PC-3 (cell line): ENCODE measurements at regions not wholly inside any gene's neighbourhood (a gene's known extent, or its start where the extent isn't known, plus 50 kb on each side); places are given as distances from the start of the nearest gene placed in this dataset.
A peak's percentile ranks its signal among the peaks of the same experiment; 100 is the strongest.
"Not testable (repeated sequence)": the region's sequence is repeated elsewhere in the genome, so short reads cannot be mapped to it uniquely, and the experiment has no call there.

Experiments
- ATAC-seq: fragments of 200-7000 bp; cut with Tn5 transposase; 2 replicates; pipeline ENCODE4 v1.9.1; 2020; ENCODE audit warnings: mild to moderate bottlenecking, moderate library complexity
- BruUV-seq: library from RNA; stranded (reverse); fragments of 400-500 nt; replicated peaks from 2 replicates; lab custom pipeline; 2021; lab: Mats Ljungman, UMichigan
- CTCF ChIA-PET: fragments of 300-600 bp; sonication (Branson Sonifier 250); formaldehyde crosslinking; loops from one replicate; lab custom pipeline; 2022; ENCODE audit warnings: antibody characterized with exemption; lab: Charles Lee
- POLR2A ChIA-PET: fragments of 300-600 bp; sonication (Branson Sonifier 250); formaldehyde crosslinking; loops from one replicate; lab custom pipeline; 2022; ENCODE audit warnings: antibody characterized with exemption; ENCODE audit not compliant: unreplicated experiment; lab: Charles Lee
- DNase-seq: peaks from one replicate; pipeline ENCODE4 v3.0.0-alpha.2; 2015
- H2AFZ ChIP-seq: fragments of 300-600 bp; sonication (generic); 2 replicates; pipeline ENCODE4 v1.6.0; 2016; ENCODE audit warnings: antibody characterized with exemption, low read length
- H3F3A ChIP-seq: fragments of 300-600 bp; sonication (generic); one replicate; pipeline ENCODE4 v1.6.0; 2017; ENCODE audit warnings: antibody characterized with exemption, low read length, control low read depth, mild to moderate bottlenecking; ENCODE audit not compliant: unreplicated experiment
- H3K27ac ChIP-seq: fragments of 300-600 bp; sonication (generic); 2 replicates; pipeline ENCODE4 v1.5.1; 2016; ENCODE audit warnings: mild to moderate bottlenecking, low read length
- H3K27me3 ChIP-seq: fragments of 300-600 bp; sonication (generic); 2 replicates; pipeline ENCODE4 v1.6.1; 2016; ENCODE audit warnings: low read length, mixed read lengths
- H3K36me3 ChIP-seq: fragments of 300-600 bp; sonication (generic); 2 replicates; pipeline ENCODE4 v1.6.1; 2016; ENCODE audit warnings: low read depth, mixed run types, low read length, mixed read lengths
- H3K4me1 ChIP-seq: fragments of 300-600 bp; sonication (generic); 2 replicates; pipeline ENCODE4 v1.5.1; 2016; ENCODE audit warnings: low read length; ENCODE audit not compliant: insufficient read depth
- H3K4me2 ChIP-seq: fragments of 300-600 bp; sonication (generic); 2 replicates; pipeline ENCODE4 v1.6.0; 2016; ENCODE audit warnings: low read length
- H3K4me3 ChIP-seq: fragments of 300-600 bp; sonication (generic); 2 replicates; pipeline ENCODE4 v1.5.1; 2016; ENCODE audit warnings: mild to moderate bottlenecking, low read length, mixed read lengths
- H3K79me2 ChIP-seq: fragments of 300-600 bp; sonication (generic); 2 replicates; pipeline ENCODE4 v1.6.1; 2017; ENCODE audit warnings: low read length, mixed read lengths
- H3K9ac ChIP-seq: fragments of 300-600 bp; sonication (generic); 2 replicates; pipeline ENCODE4 v1.6.0; 2016; ENCODE audit warnings: mild to moderate bottlenecking, low read length
- H3K9me2 ChIP-seq: fragments of 300-600 bp; sonication (generic); replicated peaks from 2 replicates; pipeline ENCODE4 v1.6.1; 2016; ENCODE audit warnings: mixed run types, low read length, mixed read lengths
- H3K9me3 ChIP-seq: fragments of 300-600 bp; sonication (generic); 2 replicates; pipeline ENCODE4 v1.6.1; 2016; ENCODE audit warnings: low read length, mixed read lengths
- H4K20me1 ChIP-seq: fragments of 300-600 bp; sonication (generic); 2 replicates; pipeline ENCODE4 v1.6.1; 2016; ENCODE audit warnings: low read length, mixed read lengths
- CTCF ChIP-seq: fragments of 300-600 bp; sonication (generic); conservative IDR thresholded peaks from 2 replicates; pipeline ENCODE4 v1.5.1; 2017; ENCODE audit warnings: antibody characterized with exemption, low read depth, mild to moderate bottlenecking, low read length
- EZH2 ChIP-seq: fragments of 300-600 bp; sonication (generic); IDR thresholded peaks from one replicate; pipeline ENCODE4 v1.6.1; 2017; ENCODE audit warnings: antibody characterized with exemption, mild to moderate bottlenecking, low read length; ENCODE audit not compliant: unreplicated experiment
- EZH2phosphoT487 ChIP-seq: fragments of 300-600 bp; sonication (generic); IDR thresholded peaks from 2 replicates; pipeline ENCODE4 v1.6.1; 2018; ENCODE audit warnings: mild to moderate bottlenecking, antibody characterized with exemption, low read length, borderline replicate concordance
- intact Hi-C: fragments of 100-400 bp; cut with micrococcal nuclease; formaldehyde crosslinking; loops from 2 replicates; pipeline ENCODE4 v1.9.0; 2023

DNA sequence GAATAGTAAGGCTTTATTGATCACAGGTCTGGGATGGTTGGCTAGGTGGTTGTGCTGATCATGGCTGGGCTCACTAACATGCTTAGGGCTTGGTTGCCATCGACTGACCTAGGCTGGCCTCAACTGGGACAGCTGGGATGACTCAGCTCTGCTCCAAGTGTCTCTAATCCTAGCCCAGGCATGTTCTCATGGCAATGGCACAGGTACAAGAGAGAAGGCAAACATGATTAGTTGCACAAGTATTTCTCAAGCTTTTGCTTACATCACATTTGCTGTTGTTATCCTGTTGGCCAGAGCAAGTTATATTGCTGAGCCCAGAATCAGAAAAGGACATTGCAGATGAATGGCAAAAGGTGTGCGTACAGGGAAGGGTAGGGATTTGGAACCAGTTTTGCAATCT is 68.5 kb upstream of the SLC35C1 start:
- Histone ChIP-seq H3K9me3 (no peaks in the 10 kb centered on the region), H3K4me3 (no peak overlapping the region), H3K27me3 (peaks cover 14% of the 10 kb centered on the region), H3F3A (no peaks in the 10 kb centered on the region), H3K9ac (no peak overlapping the region), H3K79me2 (no peaks in the 10 kb centered on the region), H3K27ac (no peak overlapping the region), H4K20me1 (no peaks in the 10 kb centered on the region), H2AFZ (no peak overlapping the region), H3K4me2 (no peak overlapping the region), H3K4me1 (no peaks in the 10 kb centered on the region), H3K9me2 (no peaks in the 10 kb centered on the region), H3K36me3 (no peaks in the 10 kb centered on the region)
- ChIA-PET CTCF (no interaction called here), POLR2A (no interaction called here)
- intact Hi-C loops, result no loop called here
- peak; percentile 8 for DNase-seq
- no peak for TF ChIP-seq EZH2
- TF ChIP-seq CTCF, result no peak
- TF ChIP-seq EZH2phosphoT487, result no peak
- no peak for ATAC-seq
- no TSS peak for BruUV-seq

GRCh38 chr11:45733176-45733575 is 67.8 kb upstream of the CHST1 start:
- ATAC-seq (no peak), DNase-seq (no peak)
- Histone ChIP-seq H3K79me2 (no peaks in the 10 kb centered on the region), H3K4me1 (no peaks in the 10 kb centered on the region), H3K4me2 (no peak overlapping the region), H3K9me3 (no peaks in the 10 kb centered on the region), H4K20me1 (no peaks in the 10 kb centered on the region), H3K9me2 (no peaks in the 10 kb centered on the region), H3K4me3 (no peak overlapping the region), H3K9ac (no peak overlapping the region), H3K27ac (no peak overlapping the region), H3F3A (no peaks in the 10 kb centered on the region), H3K27me3 (peaks cover 20% of the 10 kb centered on the region), H3K36me3 (no peaks in the 10 kb centered on the region), H2AFZ (no peak overlapping the region)
- CTCF ChIA-PET, result no interaction called here
- intact Hi-C loops, result no loop called here
- TF ChIP-seq EZH2, result no peak
- POLR2A ChIA-PET, result no interaction called here
- no TSS peak for BruUV-seq

DNA sequence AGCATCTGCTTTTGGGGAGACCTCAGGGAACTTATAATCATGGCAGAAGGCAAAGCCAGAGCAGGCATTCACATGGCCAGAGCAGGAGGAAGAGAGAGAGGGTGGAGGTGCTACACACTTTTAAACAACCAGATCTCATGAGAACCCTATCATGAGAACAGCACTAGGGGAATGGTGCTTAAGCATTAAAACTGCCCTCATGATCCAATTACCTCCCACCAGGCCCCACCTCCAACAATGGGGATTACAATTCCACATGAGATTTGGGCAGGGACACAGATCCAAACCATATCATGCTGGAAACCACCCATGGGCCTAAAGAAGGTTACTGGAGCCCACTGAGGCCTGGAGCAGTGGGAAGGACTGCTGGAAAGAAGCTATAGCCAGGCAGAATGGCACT is 66.9 kb upstream of the CHST1 start:
- H3K79me2 ChIP-seq, result no peaks in the 10 kb centered on the region
- intact Hi-C loops, result no loop called here
- POLR2A ChIA-PET, result no interaction called here
- H3K36me3 ChIP-seq, result no peaks in the 10 kb centered on the region
- CTCF ChIA-PET, result no interaction called here
- ATAC-seq (no peak), DNase-seq (no peak)
- H3K4me2 ChIP-seq, result no peak overlapping the region
- no peak overlapping the region for H3K4me3 ChIP-seq
- no peaks in the 10 kb centered on the region for H3K4me1 ChIP-seq
- peaks cover 23% of the 10 kb centered on the region for H3K27me3 ChIP-seq
- TF ChIP-seq EZH2phosphoT487 (no peak), EZH2 (no peak), CTCF (no peak)
- H4K20me1 ChIP-seq, result no peaks in the 10 kb centered on the region
- no peak overlapping the region for H3K27ac ChIP-seq
- H3K9me2 ChIP-seq, result no peaks in the 10 kb centered on the region
- H3K9me3 ChIP-seq, result no peaks in the 10 kb centered on the region
- no TSS peak for BruUV-seq
- H2AFZ ChIP-seq, result no peak overlapping the region
- no peaks in the 10 kb centered on the region for H3F3A ChIP-seq
- no peak overlapping the region for H3K9ac ChIP-seq

DNA sequence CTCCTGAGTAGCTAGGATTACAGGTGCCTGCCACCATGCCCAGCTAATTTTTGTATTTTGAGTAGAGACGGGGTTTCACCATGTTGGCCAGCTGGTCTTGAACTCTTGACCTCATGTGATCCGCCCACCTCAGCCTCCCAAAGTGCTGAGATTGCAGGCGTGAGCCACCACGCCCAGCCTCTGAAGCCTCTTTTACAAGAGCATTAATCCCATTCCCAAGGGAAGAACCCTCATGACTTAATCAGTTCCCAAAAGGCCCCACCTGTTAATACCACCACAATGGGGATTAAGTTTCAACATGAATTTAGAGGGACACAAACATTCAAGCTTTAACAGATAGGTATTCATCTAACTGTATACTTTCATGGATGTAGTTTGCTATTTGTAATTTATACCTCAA is 65.7 kb upstream of the CHST1 start:
- POLR2A ChIA-PET, DNase-seq, H2AFZ ChIP-seq, H3K27ac ChIP-seq, CTCF ChIA-PET, ATAC-seq, H3K9ac ChIP-seq, H3K4me2 ChIP-seq, intact Hi-C loops, H3K79me2 ChIP-seq, H3K36me3 ChIP-seq, H3K4me3 ChIP-seq, H3K9me3 ChIP-seq, H4K20me1 ChIP-seq, H3K4me1 ChIP-seq, BruUV-seq, H3K9me2 ChIP-seq, H3F3A ChIP-seq: not testable (repeated sequence)
- H3K27me3 ChIP-seq, result peaks cover 25% of the 10 kb centered on the region
